Amniotic stem cell (primary cell): ENCODE measurements at regions not wholly inside any gene's neighbourhood (a gene's known extent, or its start where the extent isn't known, plus 50 kb on each side); places are given as distances from the start of the nearest gene placed in this dataset.
"Not testable (repeated sequence)": the region's sequence is repeated elsewhere in the genome, so short reads cannot be mapped to it uniquely, and the experiment has no call there.

ENCODE experiments used
- DNase-seq: peaks from one replicate; lab custom pipeline; 2025; lab: John Stamatoyannopoulos, UW

DNA sequence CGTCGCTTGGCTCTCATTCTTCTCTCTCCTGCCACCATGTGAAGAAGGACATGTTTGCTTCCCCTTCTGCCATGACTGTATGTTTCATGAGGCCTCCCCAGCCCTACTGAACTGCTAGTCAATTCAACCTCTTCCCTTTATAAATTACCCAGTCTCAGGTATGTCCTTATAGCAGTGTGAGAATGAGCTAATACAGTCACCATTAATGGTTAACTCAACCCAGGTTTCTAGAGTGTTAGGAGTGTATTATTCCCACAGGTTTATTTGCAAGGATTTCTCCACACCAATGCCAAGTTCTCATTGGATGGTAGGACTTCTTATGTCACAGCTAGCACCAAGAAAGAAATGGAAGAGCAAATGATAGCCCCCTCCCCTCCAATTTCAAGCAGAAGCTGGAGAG, 71.9 kb downstream of the DYNAP start:
- no peak for DNase-seq

DNA sequence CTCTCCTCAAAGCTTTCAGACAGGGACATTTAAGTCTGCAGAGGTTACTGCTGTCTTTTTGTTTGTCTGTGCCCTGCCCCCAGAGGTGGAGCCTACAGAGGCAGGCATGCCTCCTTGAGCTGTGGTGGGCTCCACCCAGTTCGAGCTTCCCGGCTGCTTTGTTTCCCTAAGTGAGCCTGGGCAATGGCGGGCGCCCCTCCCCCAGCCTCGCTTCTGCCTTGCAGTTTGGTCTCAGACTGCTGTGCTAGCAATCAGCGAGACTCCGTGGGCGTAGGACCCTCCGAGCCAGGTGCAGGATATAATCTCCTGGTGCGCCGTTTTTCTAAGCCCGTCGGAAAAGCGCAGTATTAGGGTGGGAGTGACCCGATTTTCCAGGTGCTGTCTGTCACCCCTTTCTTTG, 78.7 kb downstream of the DYNAP start:
- not testable (repeated sequence) for DNase-seq

DNA sequence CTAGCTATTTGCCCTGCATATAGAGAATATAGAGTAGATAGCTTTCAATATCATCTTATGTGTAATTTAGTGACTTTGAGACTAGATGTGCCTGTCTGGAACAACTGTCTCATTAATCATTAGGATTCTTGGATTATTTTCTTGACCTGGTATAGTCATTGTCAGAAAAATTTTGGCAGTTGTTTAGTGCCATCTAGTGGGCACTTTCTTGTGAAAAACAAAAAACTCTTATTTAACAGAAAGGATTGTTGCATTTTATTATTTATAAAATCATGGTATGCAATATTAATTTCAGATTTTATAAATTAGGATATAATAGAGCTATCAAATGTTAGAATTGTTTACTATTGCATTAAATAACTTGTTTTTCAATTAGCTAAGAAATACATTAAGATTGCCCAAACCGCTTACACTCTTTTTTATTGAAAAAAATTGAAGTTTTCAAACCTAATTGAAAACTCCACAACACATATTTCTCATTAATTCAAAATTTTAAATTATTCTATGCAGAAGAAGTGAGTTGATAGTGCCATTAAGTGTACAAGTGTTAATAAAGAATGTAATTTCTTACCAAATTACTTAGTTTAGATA, 80.3 kb downstream of the DYNAP start:
- DNase-seq = peak; percentile 10

DNA sequence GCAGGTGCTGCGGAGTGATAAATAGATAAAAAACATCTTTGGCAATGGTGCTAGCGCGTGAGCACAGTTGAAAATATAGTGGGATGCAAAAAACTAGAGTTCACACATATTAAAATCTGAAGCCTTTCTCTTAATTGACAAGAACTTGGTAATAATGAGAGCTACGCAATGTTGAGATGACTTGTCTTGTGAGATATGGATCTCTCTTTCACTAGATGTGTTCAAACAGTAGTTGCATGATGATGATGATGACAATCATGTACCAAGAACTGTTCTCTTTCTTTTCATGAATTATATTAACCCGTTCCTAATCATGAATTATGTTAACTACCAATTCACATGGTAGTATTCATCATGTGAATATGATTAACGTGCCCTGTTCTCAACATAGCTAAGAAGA, 81.1 kb downstream of the DYNAP start:
- no peak for DNase-seq

DNA sequence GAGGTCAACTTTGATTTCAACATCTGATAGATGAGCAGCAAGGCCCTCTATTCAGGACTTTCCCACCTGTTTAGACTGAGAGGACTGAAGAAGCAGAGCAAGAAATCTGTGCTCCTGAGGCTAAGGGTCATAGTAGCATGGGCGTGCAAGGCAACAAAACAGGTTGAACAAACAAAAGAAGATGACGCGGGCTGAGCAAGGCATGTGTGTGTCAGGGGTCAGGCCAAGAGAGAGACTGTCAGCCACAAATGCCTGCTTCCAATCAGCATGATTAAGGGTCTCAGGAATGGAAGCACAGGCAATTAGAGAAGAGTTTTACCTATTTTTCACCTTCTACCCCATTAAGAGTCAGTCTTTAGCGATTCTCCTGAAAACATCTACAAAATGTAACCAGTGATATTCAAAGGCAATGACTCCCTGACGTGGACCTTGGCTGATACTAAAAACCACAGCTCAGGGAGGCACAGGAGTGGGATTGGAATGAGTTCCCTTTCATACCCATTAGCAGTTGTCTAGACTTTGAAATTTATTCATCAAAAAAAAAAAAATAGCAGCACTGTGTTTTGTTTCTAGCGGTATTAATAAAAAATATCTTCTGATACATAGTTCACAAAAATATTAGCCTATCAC, 81.9 kb downstream of the DYNAP start:
- DNase-seq = no peak

DNA sequence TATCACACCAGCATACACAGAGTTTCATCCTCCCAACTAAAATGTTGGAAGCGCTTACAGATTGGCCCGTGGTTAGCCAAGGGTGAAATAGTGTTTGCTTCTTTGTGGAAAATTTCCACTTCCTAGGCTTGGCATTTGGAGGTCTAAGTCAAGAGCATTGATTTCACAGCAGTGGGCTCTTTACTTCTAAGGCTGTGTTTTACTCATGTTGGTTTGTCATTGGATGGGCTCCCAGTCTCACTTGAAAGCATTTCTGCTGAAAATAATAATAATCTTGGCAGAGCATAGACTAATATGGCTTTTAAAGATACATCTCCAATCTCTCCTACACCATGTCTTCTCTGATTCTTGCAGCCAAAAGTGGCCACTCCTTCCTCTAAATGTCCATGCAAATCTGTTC, 82.9 kb downstream of the DYNAP start:
- no peak for DNase-seq

DNA sequence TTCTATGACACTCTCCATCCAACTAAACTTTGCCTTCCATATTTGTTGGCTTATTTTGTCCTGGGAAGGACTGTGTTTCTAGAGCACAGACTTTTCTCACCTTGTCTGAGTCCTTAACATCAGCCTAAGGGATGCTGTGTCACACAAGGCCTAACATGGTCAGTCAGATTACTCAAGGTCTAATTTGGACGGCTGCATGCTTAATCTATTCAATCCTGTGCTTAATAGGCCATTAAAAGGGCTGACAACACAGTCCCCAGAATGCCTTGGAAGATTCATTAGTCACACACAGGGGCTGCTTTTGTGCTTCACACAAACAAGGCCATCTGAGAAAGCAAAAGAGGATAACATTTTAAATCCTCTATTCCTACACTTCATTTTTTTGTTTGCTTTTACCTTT, 84.0 kb downstream of the DYNAP start:
- DNase-seq = no peak

DNA sequence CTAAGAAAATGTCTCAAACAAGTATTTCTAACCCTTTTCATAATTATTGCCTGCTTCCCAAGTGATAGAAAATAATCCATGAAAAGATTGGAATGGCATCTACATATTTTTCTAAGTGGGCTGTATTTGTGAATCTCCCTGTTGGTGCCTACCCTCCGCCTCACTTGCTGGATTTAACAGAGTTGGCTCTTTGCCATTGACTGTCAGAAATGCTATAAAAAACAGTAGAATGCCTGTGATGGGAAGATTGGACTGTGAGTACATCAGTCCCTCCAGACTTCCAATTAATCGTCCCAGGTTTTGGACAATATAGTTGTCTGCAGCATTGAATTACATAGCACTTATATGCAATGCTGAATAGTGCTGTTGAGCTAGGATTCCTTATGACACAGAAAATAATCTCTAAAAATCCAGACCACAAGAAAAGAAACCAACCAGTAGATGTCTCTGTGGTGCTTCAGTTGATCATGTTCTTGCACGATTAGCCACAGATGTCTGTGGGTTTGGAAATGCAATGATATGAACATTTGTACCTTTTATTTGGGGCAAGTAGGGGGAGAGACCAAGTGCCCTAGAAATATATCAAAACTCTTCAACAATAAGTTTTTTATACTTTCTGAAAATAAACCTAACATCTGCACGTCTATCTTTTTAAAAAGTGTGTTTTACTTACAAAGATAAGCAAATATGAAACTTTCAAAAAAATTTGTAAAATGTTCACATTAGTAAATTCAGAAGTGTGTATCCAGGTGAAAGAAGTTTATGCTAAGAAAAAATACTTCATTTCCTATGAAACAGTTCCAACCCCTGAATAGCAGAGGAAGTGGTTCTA, 88.5 kb downstream of the DYNAP start:
- peak; percentile 49 for DNase-seq

DNA sequence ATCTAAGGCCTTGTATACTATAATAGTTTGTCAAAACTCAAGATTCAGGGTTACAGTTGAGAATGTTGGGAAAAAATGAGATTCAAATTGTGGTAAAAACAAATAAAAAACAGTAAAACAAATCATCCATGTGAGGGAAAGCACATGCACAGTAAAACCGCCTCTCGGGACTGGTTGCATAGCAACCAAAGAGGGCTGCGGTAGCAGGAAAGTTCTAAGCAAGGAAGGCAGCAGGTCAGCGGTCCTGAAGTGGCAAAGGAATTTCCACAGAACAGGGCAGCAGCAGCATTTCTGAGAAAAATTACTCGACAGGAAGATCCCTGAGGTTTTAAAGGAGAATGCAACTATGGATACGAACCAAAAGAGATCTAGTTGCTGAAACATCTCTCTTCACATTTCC, 93.7 kb downstream of the DYNAP start:
- no peak for DNase-seq

DNA sequence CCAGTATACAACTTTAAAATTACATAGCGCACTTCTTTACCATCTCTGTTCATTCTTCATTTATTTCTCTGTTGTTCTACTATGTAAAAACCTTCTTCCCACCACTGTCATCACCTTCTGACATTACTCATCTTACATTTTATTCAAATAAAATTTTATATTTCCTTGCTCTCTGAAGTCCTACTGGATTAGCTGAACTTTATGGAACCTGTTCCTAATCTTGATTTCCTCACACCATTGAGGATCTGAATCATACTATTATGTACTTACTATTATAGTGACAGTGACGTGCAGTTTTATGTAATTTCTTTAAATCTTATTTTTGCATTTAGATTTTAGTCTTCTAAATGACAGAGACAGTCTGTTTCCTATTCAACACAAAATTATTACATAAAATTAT, 98.3 kb downstream of the DYNAP start:
- no peak for DNase-seq

DNA sequence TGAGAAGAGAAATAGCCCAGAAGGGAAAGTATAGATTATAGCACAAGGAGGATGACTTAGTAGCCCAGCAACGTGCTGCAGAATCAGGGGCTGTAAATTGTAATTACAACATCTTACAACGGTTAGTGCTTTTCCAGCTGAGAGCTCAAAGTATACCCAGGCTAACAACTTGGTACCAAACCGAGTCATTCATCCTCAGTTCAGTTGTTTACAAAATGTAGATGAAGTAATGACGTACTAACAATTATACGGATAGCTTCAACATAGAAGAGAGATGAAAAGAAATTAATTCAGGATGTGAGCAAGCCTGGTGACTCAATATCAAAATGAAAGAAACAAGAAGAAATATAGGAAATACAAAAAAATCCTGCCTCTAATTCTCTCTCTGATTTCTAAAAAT, 99.2 kb downstream of the DYNAP start:
- DNase-seq = no peak

DNA sequence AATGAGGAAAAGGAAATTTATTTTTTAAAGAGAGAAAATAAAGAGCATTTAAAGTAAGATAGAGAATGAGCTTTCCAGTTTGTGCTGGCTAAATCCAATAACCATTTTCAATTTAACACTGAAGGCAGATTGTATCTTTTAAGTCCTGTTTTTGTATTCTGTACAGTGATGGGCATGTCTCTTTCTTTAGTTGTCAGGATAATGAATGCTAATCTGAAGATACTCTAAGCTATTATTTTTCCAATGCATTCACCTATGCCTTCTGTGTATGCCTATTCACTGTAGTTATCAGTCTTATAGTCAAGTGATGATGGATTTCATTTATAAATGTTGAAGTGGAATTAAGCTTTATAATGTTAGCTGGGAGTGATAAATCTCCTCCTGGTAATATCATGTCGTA, 101.4 kb downstream of the DYNAP start:
- DNase-seq = no peak

DNA sequence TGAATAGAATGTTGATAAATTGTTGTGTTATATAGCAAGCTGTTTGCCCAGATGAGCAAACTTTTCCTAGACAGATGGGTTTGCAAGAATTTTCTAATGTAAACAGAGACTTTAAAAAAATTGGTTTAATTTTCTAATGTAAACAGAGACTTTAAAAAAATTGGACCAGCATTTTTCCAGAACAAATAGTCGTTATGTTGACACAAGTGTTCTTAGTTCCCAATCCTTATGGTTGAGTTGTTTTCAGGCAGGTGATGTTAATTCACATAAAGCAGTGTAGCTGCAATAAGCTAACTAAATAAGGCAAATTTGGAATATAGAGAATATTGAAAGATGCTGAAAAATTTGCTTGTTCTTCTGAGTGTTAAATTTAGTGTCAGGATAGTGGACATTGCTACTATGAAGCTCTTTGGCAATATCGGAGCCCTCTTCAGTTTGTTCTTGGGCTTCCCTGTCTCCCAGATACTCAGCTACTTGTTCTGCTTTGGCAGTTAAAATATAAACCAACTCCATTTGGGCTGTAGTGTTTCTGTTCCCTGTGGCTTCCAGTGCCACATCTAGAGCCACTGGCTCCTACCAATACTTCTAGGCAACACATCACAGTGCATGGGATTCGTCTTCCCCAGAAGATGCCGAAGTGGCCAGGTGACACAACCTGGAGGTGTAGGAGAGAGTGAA, 105.7 kb downstream of the DYNAP start:
- DNase-seq = no peak

DNA sequence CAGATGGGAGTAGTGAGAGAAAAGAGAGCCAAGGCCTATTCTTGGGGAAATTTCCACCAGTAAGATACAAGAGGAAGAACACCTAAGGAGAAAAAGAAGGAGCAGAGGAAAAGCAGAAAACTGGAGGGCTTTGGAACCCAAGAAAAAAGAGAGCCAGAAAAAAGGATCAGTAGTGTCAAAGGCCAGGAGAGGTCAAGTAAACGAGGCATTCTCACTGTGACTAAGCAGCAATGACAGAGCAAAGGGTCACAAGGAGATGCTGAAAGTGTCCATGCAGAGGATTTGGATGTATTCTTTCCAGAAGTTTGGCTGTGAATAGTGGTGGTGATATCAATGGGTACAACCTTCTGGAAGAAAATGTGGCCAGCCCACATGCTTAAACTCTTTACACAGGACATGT, 109.5 kb downstream of the DYNAP start:
- no peak for DNase-seq

DNA sequence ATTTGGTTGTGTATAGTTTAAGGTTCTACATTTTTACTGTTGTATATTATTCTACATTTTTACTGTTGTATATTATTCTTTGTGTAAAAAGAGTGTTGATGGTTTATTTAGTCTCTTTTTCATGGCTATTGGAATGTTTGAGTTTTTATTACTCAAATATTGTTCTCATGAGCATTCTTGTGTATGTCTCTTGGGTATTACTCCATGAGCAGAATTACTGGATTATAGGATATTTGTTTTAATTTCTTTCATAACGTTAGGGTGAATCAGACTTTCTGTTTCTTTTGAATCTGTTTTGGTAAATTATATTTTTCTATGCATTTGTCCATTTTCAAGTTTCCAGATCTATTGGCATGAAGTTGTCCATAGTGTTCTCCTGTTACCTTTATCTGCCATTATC, 111.6 kb downstream of the DYNAP start:
- DNase-seq = no peak

DNA sequence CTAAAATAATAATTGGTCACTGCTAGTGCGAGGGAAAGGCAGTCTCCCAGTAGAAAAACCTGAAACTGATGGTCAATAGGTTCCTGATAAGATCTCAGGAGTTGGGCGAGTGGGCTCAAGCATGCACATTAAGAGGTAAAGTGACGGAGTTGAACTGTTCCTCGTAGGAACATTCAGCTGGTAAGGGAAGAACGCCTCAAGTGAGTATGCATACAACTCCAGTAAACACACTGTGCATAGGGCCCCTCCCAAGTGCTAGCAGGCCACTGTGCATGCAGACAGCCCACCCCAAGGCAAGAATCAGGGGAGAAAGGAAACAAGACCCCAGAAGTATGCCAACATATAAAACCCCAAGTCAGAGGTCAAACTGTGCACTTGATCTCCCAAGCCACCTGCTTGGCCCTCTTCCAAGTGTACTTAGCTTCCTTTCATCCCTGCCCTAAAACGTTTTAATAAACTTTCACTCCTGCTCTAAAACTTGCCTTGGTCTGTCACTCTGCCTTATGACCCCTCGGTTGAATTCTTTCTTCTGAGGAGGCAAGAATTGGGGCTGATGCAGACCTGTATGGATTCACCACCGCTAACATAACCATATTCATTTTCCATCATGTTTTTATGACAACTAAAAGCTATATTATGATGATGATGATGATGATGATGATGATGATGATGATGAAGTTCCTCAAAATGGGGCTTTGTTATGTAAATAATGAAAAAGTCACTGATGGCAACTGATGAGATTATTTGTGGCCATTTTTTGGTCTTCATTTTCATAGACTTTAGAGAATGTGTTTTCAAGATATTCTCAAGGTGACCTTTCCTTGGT, 118.0 kb upstream of the RAB27B start:
- DNase-seq = no peak

DNA sequence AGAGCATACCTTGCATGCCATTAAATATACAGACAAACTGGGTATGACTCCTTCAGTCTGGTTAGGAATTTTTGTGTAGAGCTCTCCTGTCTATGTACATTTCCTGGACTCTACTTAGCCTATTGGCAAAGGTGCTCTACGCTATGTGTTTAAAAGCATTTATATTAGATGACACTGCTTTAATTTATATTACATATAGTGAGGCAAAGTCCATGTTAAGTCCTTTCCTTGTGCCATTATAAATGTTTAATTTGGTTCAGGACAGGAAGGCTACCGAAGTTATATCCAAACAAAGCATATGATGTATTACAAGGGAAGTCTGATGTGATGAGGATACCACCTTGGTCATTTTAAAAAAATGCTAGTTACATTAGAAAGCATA, 117.4 kb upstream of the RAB27B start:
- no peak for DNase-seq

DNA sequence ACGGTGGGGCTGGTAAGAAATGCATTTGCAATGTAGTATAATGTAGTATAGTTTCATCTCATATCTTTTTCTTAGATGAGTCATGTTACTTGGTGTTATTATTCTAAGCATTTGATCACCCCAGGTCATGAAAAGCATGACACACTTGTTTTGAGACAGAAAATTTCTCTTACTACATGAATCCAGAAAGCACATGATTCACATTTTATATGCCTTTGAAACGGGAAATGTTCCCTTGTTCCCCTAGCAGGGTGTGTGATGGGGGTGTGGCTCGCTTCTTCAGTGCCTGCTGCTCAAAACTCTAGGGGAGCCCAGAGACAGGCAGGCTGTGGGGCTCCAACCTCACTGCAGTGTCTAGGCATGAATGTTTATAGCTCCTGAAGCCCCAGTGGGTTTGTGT, 116.0 kb upstream of the RAB27B start:
- DNase-seq = peak; percentile 54

DNA sequence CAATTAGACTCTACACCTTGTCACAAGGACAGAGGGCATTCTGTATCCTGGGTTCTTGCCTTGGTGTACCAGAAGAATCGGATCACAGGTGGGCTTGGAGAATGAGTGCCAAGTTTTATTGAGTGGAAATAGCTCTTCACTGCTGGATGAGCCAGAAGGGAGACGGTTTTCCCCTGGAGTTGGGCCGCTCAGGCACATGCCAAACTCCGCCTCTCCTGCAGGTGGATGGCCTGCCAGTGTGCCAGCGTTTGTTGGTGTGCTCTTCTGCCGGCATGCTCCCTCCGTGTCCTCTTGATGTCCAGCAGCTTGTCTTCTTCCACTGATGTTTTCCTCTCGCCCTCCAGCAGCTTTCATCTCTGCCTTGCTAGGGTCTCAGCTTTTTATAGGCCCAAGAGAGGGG, 115.5 kb upstream of the RAB27B start:
- no peak for DNase-seq

DNA sequence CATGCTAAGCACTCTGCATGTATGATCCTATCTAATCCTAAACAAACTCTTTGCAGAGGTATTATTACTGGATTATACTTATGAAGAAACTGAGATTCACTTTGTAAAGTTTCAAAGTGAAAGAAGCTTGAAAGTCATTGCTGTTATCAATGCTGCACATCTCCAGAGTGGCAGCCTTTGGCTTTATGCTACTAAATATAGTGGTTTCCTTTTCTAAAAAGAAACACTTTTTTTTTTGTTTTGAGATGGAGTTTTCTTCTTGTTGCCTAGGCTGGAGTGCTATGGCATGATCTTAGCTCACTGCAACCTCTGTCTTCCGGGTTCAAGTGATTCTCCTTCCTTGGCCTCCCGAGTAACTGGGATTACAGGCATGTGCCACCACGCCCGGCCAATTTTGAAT, 114.9 kb upstream of the RAB27B start:
- DNase-seq = no peak

DNA sequence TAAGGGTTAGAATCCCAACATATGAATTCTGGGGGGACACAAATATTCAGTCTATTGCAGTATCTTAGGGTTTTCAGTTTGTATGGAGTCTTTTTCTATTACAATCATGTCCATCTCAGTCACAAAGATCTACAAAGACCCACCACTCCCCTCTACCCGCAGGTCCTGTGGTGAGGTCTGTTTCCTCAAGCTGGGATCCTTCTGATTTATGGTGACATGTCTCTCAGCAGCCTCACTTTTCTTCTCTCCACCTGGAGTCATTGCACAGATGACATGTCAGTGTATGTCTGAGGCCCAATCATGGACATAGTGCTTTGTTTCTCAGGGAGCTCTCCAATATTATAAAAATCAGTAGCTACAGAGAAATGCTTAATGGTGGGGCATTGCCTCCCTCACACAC, 113.4 kb upstream of the RAB27B start:
- no peak for DNase-seq

DNA sequence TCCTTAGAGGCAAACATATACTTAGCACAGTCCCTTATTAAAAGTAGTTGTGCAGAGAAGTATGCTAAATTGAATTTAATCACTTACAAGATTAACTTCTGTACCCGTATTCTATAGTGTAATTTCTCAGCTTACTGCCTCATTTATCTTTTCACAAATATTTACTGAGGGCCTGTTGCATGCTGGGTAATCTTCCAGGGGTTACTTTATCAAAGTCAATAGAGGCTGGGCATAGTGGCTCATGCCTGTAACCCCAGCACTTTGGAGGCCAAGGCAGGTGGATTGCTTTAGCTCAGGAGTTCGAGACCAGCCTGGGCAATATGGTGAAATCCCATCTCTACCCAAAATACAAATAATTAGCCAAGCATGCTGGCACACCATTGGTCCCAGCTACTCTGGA, 111.7 kb upstream of the RAB27B start:
- no peak for DNase-seq
